ENCODE measurements at regions not wholly inside any gene's neighbourhood (a gene's known extent, or its start where the extent isn't known, plus 50 kb on each side); places are given as distances from the start of the nearest gene placed in this dataset.
"Not testable (repeated sequence)": the region's sequence is repeated elsewhere in the genome, so short reads cannot be mapped to it uniquely, and the experiment has no call there.

GRCh38 chr3:153928851-153929250, 192.3 kb upstream of the ARHGEF26 start:
- no peak overlapping the region for H3K4me2 ChIP-seq (ENCODE audit: low read length)

DNA sequence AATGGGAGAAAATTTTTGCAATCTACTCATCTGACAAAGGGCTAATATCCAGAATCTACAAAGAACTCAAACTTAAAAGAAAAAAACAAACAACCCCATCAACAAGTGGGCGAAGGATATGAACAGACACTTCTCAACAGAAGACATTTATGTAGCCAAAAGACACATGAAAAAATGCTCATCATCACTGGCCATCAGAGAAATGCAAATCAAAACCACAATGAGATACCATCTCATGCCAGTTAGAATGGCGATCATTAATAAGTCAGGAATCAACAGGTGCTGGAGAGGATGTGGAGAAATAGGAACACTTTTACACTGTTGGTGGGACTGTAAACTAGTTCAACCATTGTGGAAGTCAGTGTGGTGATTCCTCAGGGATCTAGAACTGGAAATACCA, 187.7 kb upstream of the ARHGEF26 start:
- not testable (repeated sequence) for H3K27me3 ChIP-seq (ENCODE audit: control insufficient read depth, low read length); H3F3A ChIP-seq (ENCODE audit: control insufficient read depth, insufficient read depth); H3K4me3 ChIP-seq (ENCODE audit: low read length); H3K79me2 ChIP-seq (ENCODE audit: control insufficient read depth, low read length); H3K4me1 ChIP-seq (ENCODE audit: control insufficient read depth, low read length); H3K36me3 ChIP-seq (ENCODE audit: control insufficient read depth, low read length); H3K4me2 ChIP-seq (ENCODE audit: low read length); H3K9me2 ChIP-seq (replicated peaks; ENCODE audit: control insufficient read depth, low read length); H4K20me1 ChIP-seq (ENCODE audit: control insufficient read depth, insufficient read depth, low read depth, low read length); H3K9me3 ChIP-seq (ENCODE audit: control insufficient read depth, insufficient read depth, low read length); H3K27ac ChIP-seq (ENCODE audit: low read depth, low read length)

More at GRCh38 chr3:153928851-153929250, 192.3 kb upstream of the ARHGEF26 start:
- no peaks in the 10 kb centered on the region for H3K79me2 ChIP-seq (ENCODE audit: control insufficient read depth, low read length)
- no peaks in the 10 kb centered on the region for H3F3A ChIP-seq (ENCODE audit: control insufficient read depth, insufficient read depth)
- H3K4me1 ChIP-seq (ENCODE audit: control insufficient read depth, low read length), result no peaks in the 10 kb centered on the region
- H3K9me2 ChIP-seq (replicated peaks; ENCODE audit: control insufficient read depth, low read length), result no peaks in the 10 kb centered on the region
- no peaks in the 10 kb centered on the region for H3K36me3 ChIP-seq (ENCODE audit: control insufficient read depth, low read length)
- no peaks in the 10 kb centered on the region for H3K9me3 ChIP-seq (ENCODE audit: control insufficient read depth, insufficient read depth, low read length)
- no peaks in the 10 kb centered on the region for H4K20me1 ChIP-seq (ENCODE audit: control insufficient read depth, insufficient read depth, low read depth, low read length)
- H3K27me3 ChIP-seq (ENCODE audit: control insufficient read depth, low read length), result peaks cover 6% of the 10 kb centered on the region
- TF ChIP-seq, protein P1, sequence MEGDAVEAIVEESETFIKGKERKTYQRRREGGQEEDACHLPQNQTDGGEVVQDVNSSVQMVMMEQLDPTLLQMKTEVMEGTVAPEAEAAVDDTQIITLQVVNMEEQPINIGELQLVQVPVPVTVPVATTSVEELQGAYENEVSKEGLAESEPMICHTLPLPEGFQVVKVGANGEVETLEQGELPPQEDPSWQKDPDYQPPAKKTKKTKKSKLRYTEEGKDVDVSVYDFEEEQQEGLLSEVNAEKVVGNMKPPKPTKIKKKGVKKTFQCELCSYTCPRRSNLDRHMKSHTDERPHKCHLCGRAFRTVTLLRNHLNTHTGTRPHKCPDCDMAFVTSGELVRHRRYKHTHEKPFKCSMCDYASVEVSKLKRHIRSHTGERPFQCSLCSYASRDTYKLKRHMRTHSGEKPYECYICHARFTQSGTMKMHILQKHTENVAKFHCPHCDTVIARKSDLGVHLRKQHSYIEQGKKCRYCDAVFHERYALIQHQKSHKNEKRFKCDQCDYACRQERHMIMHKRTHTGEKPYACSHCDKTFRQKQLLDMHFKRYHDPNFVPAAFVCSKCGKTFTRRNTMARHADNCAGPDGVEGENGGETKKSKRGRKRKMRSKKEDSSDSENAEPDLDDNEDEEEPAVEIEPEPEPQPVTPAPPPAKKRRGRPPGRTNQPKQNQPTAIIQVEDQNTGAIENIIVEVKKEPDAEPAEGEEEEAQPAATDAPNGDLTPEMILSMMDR (IDR thresholded peaks at IDR 0.05; ENCODE audit: low read depth, low read length, poor library complexity, severe bottlenecking), result no peak
- TF ChIP-seq EZH2phosphoT487 (IDR thresholded peaks at IDR 0.05; ENCODE audit: borderline replicate concordance, low read length), result no peak
- H3K4me3 ChIP-seq (ENCODE audit: low read length), result no peak overlapping the region
- H3K27ac ChIP-seq (ENCODE audit: low read depth, low read length), result no peak overlapping the region

- no peaks in the 10 kb centered on the region for H3K79me2 ChIP-seq (ENCODE audit: control insufficient read depth, low read length)
- no peaks in the 10 kb centered on the region for H3K36me3 ChIP-seq (ENCODE audit: control insufficient read depth, low read length)
- no peak overlapping the region for H3K4me3 ChIP-seq (ENCODE audit: low read length)
- no peak overlapping the region for H3K27ac ChIP-seq (ENCODE audit: low read depth, low read length)
- no peaks in the 10 kb centered on the region for H3K9me2 ChIP-seq (replicated peaks; ENCODE audit: control insufficient read depth, low read length)
- H4K20me1 ChIP-seq (ENCODE audit: control insufficient read depth, insufficient read depth, low read depth, low read length), result no peaks in the 10 kb centered on the region
- no peak overlapping the region for H3K4me2 ChIP-seq (ENCODE audit: low read length)
- no peaks in the 10 kb centered on the region for H3F3A ChIP-seq (ENCODE audit: control insufficient read depth, insufficient read depth)
- TF ChIP-seq, protein P1 (IDR thresholded peaks at IDR 0.05; ENCODE audit: low read depth, low read length, poor library complexity, severe bottlenecking), result no peak
- no peak for TF ChIP-seq EZH2phosphoT487 (IDR thresholded peaks at IDR 0.05; ENCODE audit: borderline replicate concordance, low read length)
- no peaks in the 10 kb centered on the region for H3K4me1 ChIP-seq (ENCODE audit: control insufficient read depth, low read length)
- no peaks in the 10 kb centered on the region for H3K27me3 ChIP-seq (ENCODE audit: control insufficient read depth, low read length)
- no peaks in the 10 kb centered on the region for H3K9me3 ChIP-seq (ENCODE audit: control insufficient read depth, insufficient read depth, low read length)
These were observed 177.1 kb upstream of the ARHGEF26 start for GRCh38 chr3:153944084-153944483.

GRCh38 chr3:153951276-153951675, 169.9 kb upstream of the ARHGEF26 start:
- Histone ChIP-seq H3F3A (ENCODE audit: control insufficient read depth, insufficient read depth) (no peaks in the 10 kb centered on the region), H3K4me1 (ENCODE audit: control insufficient read depth, low read length) (no peaks in the 10 kb centered on the region), H3K9me2 (replicated peaks; ENCODE audit: control insufficient read depth, low read length) (no peaks in the 10 kb centered on the region), H3K27me3 (ENCODE audit: control insufficient read depth, low read length) (no peaks in the 10 kb centered on the region; the same call in 1 of the 2 replicates), H3K79me2 (ENCODE audit: control insufficient read depth, low read length) (no peaks in the 10 kb centered on the region), H4K20me1 (ENCODE audit: control insufficient read depth, insufficient read depth, low read depth, low read length) (no peaks in the 10 kb centered on the region), H3K4me2 (ENCODE audit: low read length) (no peak overlapping the region), H3K9me3 (ENCODE audit: control insufficient read depth, insufficient read depth, low read length) (no peaks in the 10 kb centered on the region), H3K36me3 (ENCODE audit: control insufficient read depth, low read length) (no peaks in the 10 kb centered on the region), H3K4me3 (ENCODE audit: low read length) (no peak overlapping the region), H3K27ac (ENCODE audit: low read depth, low read length) (no peak overlapping the region)
- no peak for TF ChIP-seq EZH2phosphoT487 (IDR thresholded peaks at IDR 0.05; ENCODE audit: borderline replicate concordance, low read length)
- TF ChIP-seq, protein P1 (IDR thresholded peaks at IDR 0.05; ENCODE audit: low read depth, low read length, poor library complexity, severe bottlenecking), result no peak
